Epithelial cell of proximal tubule (primary cell): ENCODE measurements at regions not wholly inside any gene's neighbourhood (a gene's known extent, or its start where the extent isn't known, plus 50 kb on each side); places are given as distances from the start of the nearest gene placed in this dataset.

ENCODE experiments used
- DNase-seq: peaks from one replicate; pipeline ENCODE4 v3.0.0-alpha.2; 2011; ENCODE audit warnings: low read depth
- H3K4me3 ChIP-seq: 2 replicates; pipeline ENCODE4 v1.5.1; 2011; ENCODE audit warnings: low read depth, mild to moderate bottlenecking, low read length
- TF ChIP-seq, protein P1 (sequence below): conservative IDR thresholded peaks from 2 replicates; pipeline ENCODE4 v1.5.1; 2012; ENCODE audit warnings: low read depth, mild to moderate bottlenecking, low read length

DNA sequence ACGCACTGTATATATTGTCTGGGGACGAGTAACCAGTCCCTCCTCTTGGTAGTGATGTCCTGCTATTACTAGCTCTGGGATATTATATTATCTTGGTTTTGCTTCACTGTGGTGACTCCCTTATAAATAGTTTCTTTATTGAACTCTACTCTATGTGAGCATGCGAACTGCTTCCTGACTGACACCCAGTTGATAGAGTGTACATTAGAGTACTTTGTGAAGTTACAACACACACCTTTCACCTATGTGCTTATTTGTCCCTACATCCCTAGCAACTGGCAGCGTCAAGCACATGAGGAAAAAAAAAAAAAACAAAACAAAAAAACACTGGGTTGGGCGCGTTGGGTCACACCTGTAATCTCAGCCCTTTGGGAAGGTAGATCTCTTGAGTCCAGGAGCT lies 67.3 kb upstream of the TENT5A start:
- TF ChIP-seq, protein P1, sequence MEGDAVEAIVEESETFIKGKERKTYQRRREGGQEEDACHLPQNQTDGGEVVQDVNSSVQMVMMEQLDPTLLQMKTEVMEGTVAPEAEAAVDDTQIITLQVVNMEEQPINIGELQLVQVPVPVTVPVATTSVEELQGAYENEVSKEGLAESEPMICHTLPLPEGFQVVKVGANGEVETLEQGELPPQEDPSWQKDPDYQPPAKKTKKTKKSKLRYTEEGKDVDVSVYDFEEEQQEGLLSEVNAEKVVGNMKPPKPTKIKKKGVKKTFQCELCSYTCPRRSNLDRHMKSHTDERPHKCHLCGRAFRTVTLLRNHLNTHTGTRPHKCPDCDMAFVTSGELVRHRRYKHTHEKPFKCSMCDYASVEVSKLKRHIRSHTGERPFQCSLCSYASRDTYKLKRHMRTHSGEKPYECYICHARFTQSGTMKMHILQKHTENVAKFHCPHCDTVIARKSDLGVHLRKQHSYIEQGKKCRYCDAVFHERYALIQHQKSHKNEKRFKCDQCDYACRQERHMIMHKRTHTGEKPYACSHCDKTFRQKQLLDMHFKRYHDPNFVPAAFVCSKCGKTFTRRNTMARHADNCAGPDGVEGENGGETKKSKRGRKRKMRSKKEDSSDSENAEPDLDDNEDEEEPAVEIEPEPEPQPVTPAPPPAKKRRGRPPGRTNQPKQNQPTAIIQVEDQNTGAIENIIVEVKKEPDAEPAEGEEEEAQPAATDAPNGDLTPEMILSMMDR, result no peak
- H3K4me3 ChIP-seq, result no peak overlapping the region
- DNase-seq, result no peak

DNA sequence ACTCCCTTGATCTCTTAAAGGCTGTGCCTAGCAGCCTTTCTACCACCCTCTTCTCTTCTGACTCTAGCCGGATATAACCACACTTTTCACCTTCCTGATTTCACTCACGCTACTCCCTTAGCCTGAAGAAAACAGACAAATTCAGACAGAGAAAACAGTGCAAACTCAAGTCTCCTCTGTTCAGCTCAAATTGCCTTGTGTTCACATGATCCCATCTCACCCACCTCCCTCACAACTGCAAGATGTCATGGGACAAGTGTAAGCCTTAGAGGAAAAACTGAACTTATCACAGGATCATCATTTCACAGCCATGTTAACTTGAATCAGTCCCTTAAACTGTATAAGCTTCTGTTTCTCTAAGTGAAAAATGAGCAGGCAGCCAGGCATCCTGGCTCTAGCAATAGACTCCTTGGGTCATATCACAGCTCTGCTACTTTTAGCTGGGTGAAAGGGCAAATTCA lies 66.5 kb upstream of the TENT5A start:
- TF ChIP-seq, protein P1, result no peak
- no peak for DNase-seq
- no peak overlapping the region for H3K4me3 ChIP-seq

DNA sequence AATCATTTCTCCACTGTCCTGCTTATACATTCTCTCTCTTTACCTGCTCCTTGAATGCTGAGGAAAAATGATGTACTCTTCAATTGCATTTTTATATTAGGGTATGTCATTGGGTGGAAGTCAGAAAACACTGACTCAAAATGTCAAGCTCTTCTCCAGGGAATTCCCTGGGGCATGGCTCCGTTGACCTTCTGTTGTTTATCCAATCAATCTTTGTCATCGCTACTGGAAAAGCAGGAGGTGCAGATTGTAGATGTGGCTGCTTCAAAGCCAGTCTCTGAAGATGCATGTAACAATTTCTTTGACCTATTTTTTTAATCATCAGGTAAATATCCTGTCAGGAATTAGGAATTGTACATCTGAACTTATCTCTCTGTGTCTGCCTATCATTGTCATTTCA lies 63.9 kb upstream of the TENT5A start:
- TF ChIP-seq, protein P1, result no peak
- no peak for DNase-seq
- H3K4me3 ChIP-seq, result no peak overlapping the region

DNA sequence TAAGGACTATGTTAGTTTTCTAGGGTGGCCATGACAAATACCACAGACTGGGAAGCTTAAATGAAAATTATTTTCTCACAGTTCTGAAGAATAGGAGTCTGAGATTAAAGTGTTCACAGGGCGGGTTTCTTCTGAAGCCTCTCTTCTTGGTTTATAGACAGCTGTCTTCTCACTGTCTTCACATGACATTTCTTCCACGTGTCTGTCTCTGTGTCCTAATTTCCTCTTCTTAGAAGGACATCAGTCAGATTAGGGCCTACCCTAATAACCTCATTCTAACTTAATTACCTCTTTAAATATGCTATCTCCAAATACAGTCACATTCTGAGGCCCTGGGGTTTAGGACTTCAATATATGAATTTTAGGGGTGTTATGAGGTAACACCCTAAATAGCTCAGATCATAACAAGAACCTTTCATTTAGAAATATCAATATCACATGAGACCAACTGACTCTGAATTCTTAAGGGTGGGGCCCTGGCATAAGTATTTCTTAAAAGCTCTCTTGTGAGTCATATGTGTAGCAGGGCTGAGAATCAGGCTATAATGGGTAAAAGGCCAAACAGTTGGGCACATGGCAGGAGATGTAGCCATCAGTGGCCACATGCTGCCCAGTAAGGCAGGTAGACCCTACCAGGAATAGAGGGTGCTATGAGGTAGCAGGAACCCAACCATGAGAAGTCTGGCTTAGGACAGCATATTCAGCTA lies 62.0 kb upstream of the TENT5A start:
- TF ChIP-seq, protein P1, result no peak
- H3K4me3 ChIP-seq, result no peak overlapping the region
- DNase-seq, result no peak

DNA sequence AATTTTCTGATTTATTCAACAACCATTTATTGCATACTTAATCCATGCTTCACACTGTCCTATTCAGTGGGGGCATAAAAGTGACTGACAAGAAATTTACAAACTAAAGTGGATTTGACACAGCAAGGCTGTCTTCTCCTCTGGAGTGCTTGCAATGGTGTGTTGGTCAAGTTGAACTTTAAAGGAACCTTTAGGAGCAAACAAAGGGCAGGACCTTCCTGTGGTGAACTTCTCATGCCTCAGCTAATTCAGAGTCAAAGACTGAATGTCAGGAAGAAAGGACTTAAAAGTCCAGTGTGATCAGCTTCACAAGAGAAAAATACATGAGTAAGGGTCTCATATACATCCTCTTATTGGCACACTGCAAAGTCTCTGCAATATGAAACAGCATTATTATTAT lies 60.8 kb upstream of the TENT5A start:
- TF ChIP-seq, protein P1, result no peak
- no peak overlapping the region for H3K4me3 ChIP-seq
- no peak for DNase-seq

DNA sequence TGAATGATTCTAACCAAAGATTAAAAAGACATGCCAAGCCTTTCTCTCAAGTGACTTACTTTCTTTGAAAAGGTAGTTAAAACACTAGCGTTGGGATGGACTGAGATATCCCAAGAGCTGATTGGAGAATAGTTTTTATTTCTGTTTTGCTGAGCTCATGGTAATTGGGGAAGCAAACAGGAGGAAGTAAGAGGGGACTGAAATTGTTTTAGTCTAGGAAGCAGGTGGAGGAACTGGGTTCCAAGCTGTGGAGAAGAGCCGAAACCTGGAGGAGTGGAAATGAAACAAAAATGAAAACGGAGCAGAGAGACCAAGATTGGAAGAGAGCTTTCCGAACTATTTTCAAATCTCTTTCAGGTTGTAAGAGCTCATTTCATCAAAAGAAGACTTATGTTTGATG lies 59.9 kb upstream of the TENT5A start:
- TF ChIP-seq, protein P1, result no peak
- no peak for DNase-seq
- no peak overlapping the region for H3K4me3 ChIP-seq

DNA sequence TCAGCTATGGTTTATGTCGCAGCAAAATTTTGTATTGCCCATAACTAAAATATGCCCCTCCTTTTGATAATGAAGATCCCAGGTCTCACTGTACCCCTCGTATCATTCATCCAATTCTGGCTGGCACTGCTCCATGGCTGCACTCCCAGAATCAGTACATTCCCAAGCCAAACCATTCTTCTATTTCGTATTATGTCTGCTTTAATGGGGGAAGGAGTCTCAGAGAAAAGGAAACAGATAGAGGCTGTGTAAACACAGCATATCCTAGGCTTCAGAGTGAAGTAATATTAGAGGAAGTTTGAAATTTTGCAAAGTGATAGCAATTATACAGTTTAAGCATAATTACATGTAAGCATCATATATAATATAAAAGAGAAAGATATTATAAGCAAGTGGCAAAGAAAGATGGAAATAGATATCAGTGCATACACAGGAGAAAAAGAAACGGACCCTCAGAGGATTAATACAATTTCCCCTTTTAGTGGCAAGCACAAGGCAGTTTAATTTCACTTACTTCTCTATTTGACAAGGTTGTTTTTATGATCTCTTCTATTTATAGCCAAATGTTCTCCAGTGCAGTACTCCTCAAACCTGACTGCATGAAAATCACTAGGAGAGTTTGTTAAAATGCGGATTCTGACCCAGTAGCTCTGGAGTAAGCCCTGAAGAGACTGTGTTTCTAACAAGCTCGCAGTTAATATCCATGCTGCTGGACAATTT lies 56.5 kb upstream of the TENT5A start:
- no peak for DNase-seq
- H3K4me3 ChIP-seq, result no peak overlapping the region
- TF ChIP-seq, protein P1, result no peak
